Keratinocyte (primary cell): ENCODE measurements at regions not wholly inside any gene's neighbourhood (a gene's known extent, or its start where the extent isn't known, plus 50 kb on each side); places are given as distances from the start of the nearest gene placed in this dataset.

Experiments used
- DNase-seq: peaks from one replicate; pipeline ENCODE4 v3.0.0-alpha.2; 2011; ENCODE audit warnings: low read depth, missing footprints, low spot score
- FAIRE-seq: peaks from 2 replicates; lab custom pipeline; 2011; peaks lifted over from hg19 to GRCh38; lab: Jason Lieb, UNC
- H2AFZ ChIP-seq: 2 replicates; pipeline ENCODE4 v1.6.0; 2012; ENCODE audit warnings: low read length, control low read depth, inconsistent platforms; ENCODE audit not compliant: control insufficient read depth
- H3K27ac ChIP-seq: 2 replicates; pipeline ENCODE4 v1.5.1; 2011; ENCODE audit warnings: low read length; ENCODE audit not compliant: control insufficient read depth, insufficient read depth
- H3K27me3 ChIP-seq: 3 replicates; pipeline ENCODE4 v1.6.0; 2011; ENCODE audit warnings: low read length; ENCODE audit not compliant: control insufficient read depth, insufficient read depth; ENCODE audit errors: extremely low read depth
- H3K36me3 ChIP-seq, 2 experiments: 2 replicates in 1 of 2; 3 replicates in 1 of 2; pipeline ENCODE4 v1.5.1; 2011; ENCODE audit warnings: low read length in 2 of 2, mild to moderate bottlenecking in 1 of 2; ENCODE audit not compliant: control insufficient read depth in 2 of 2, insufficient read depth in 2 of 2; ENCODE audit errors: extremely low read depth in 1 of 2
- H3K4me1 ChIP-seq: 3 replicates; pipeline ENCODE4 v1.5.1; 2011; ENCODE audit warnings: low read length; ENCODE audit not compliant: control insufficient read depth, insufficient read depth; ENCODE audit errors: extremely low read depth
- H3K4me2 ChIP-seq: 3 replicates; pipeline ENCODE4 v1.6.0; 2011; ENCODE audit warnings: low read depth, low read length; ENCODE audit not compliant: control insufficient read depth, insufficient read depth; ENCODE audit errors: extremely low read depth
- H3K4me3 ChIP-seq, 3 experiments: fragments of 200-600 bp in 1 of 3; sonication (generic) in 1 of 3; 2 replicates in 2 of 3; 3 replicates in 1 of 3; pipeline ENCODE4 v1.5.1; 2011 to 2016; ENCODE audit warnings: low read length in 3 of 3, mild to moderate bottlenecking in 3 of 3, control low read depth in 2 of 3, inconsistent platforms in 1 of 3, low read depth in 1 of 3, mixed read lengths in 1 of 3, mixed run types in 1 of 3, moderate library complexity in 1 of 3; ENCODE audit not compliant: control insufficient read depth in 2 of 3, insufficient read depth in 2 of 3; ENCODE audit errors: extremely low read depth in 1 of 3
- H3K79me2 ChIP-seq: 2 replicates; pipeline ENCODE4 v1.6.0; 2012; ENCODE audit warnings: low read length; ENCODE audit not compliant: control insufficient read depth, insufficient read depth
- H3K9ac ChIP-seq: 3 replicates; pipeline ENCODE4 v1.6.0; 2011; ENCODE audit warnings: low read length; ENCODE audit not compliant: control insufficient read depth, insufficient read depth; ENCODE audit errors: extremely low read depth
- H3K9me1 ChIP-seq: 3 replicates; pipeline ENCODE4 v1.6.0; 2011; ENCODE audit warnings: low read length; ENCODE audit not compliant: control insufficient read depth, insufficient read depth; ENCODE audit errors: extremely low read depth
- H3K9me3 ChIP-seq: 2 replicates; pipeline ENCODE4 v1.5.1; 2012; ENCODE audit warnings: low read depth, low read length; ENCODE audit not compliant: control insufficient read depth
- H4K20me1 ChIP-seq: 3 replicates; pipeline ENCODE4 v1.6.0; 2011; ENCODE audit warnings: low read length; ENCODE audit not compliant: control insufficient read depth, insufficient read depth; ENCODE audit errors: extremely low read depth
- EZH2 ChIP-seq: IDR thresholded peaks from one replicate; pipeline ENCODE4 v1.6.1; 2012; ENCODE audit warnings: inconsistent platforms, mild to moderate bottlenecking, low read length, moderate library complexity
- dilution Hi-C: fragments of 300-500 bp; cut with MboI; formaldehyde crosslinking; loops from one replicate; pipeline ENCODE4 v1.7.0; 2020; ENCODE audit warnings: low sequenced_read_pairs; ENCODE audit not compliant: extremely low pct_ligation_motif_present
- TF ChIP-seq, protein P1 (sequence below), 3 experiments: IDR thresholded peaks in 1 of 3; conservative IDR thresholded peaks in 1 of 3; optimal IDR thresholded peaks in 1 of 3; 2 replicates in 2 of 3; 3 replicates in 1 of 3; pipeline versions ENCODE3 to v1.5.1; 2011; ENCODE audit warnings: low read length in 3 of 3, mild to moderate bottlenecking in 3 of 3, moderate library complexity in 2 of 3, control low read depth in 1 of 3, inconsistent platforms in 1 of 3; ENCODE audit not compliant: insufficient read depth in 2 of 3; ENCODE audit errors: extremely low read depth in 1 of 3

DNA sequence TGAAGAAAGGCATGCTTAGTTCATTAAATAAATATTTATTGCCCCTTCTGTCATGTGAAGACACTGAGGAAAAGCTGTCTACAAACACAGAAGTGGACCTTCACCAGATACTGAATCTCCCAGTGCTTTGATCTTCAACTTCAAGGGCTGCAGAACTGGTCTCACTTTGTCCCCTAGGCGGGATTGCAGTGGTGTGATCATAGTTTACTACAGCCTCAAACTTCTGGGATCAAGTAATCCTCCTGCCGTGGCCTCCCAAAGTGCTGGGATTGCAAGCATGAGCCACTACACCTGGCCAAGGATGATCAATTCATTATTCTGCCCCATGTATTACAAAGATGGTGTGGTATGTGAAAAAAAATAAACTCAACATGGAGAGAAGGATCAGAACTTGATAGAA, 496.2 kb upstream of the HS3ST5 start:
- no peaks in the 10 kb centered on the region for H3K9me3 ChIP-seq
- no peak overlapping the region for H2AFZ ChIP-seq
- no peaks in the 10 kb centered on the region for H3K27me3 ChIP-seq
- no peaks in the 10 kb centered on the region for H3K79me2 ChIP-seq
- no peak overlapping the region for H3K4me2 ChIP-seq
- DNase-seq (no peak), FAIRE-seq (no peak)
- H3K27ac ChIP-seq = no peak overlapping the region
- no peaks in the 10 kb centered on the region for H3K9me1 ChIP-seq
- no peaks in the 10 kb centered on the region for H4K20me1 ChIP-seq
- no peak overlapping the region for H3K9ac ChIP-seq
- no peaks in the 10 kb centered on the region for H3K4me1 ChIP-seq
- H3K4me3 ChIP-seq = no peak overlapping the region
- H3K36me3 ChIP-seq = no peaks in the 10 kb centered on the region
- TF ChIP-seq, protein P1, sequence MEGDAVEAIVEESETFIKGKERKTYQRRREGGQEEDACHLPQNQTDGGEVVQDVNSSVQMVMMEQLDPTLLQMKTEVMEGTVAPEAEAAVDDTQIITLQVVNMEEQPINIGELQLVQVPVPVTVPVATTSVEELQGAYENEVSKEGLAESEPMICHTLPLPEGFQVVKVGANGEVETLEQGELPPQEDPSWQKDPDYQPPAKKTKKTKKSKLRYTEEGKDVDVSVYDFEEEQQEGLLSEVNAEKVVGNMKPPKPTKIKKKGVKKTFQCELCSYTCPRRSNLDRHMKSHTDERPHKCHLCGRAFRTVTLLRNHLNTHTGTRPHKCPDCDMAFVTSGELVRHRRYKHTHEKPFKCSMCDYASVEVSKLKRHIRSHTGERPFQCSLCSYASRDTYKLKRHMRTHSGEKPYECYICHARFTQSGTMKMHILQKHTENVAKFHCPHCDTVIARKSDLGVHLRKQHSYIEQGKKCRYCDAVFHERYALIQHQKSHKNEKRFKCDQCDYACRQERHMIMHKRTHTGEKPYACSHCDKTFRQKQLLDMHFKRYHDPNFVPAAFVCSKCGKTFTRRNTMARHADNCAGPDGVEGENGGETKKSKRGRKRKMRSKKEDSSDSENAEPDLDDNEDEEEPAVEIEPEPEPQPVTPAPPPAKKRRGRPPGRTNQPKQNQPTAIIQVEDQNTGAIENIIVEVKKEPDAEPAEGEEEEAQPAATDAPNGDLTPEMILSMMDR (optimal IDR thresholded peaks at IDR 0.05 in 1 of 3, IDR thresholded peaks at IDR 0.05 in 1 of 3, conservative IDR thresholded peaks at IDR 0.05 in 1 of 3; ENCODE audit: extremely low read depth in 1 of 3, insufficient read depth in 2 of 3, low read length in 3 of 3) = no peak
- no peak for TF ChIP-seq EZH2
- dilution Hi-C loops = no loop called here

DNA sequence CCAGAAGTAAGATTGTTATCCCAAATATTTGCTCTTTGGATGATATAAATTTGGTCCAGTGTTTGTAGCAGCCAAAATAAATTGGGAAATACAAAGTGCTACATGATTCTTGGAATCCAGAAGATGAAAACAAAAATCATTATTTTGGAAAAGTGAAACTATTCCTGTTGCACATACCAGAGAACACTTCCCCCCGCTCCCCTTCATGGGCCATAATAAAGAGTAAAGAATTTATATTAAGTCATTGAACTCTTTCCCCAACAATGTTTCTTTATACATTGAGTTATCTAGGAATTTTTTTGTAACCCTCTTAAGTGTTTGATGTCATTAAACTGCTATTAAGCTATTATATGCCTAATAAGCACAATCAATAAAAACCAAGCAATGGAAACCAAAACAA, 490.4 kb upstream of the HS3ST5 start:
- Histone ChIP-seq H3K36me3 (no peaks in the 10 kb centered on the region), H3K4me3 (no peak overlapping the region), H4K20me1 (no peaks in the 10 kb centered on the region), H3K79me2 (no peaks in the 10 kb centered on the region), H3K27me3 (no peaks in the 10 kb centered on the region), H2AFZ (no peak overlapping the region), H3K9ac (no peak overlapping the region), H3K4me1 (no peaks in the 10 kb centered on the region), H3K27ac (no peak overlapping the region), H3K4me2 (no peak overlapping the region), H3K9me3 (no peaks in the 10 kb centered on the region), H3K9me1 (no peaks in the 10 kb centered on the region)
- dilution Hi-C loops = no loop called here
- no peak for FAIRE-seq
- no peak for TF ChIP-seq EZH2
- TF ChIP-seq, protein P1 (optimal IDR thresholded peaks at IDR 0.05 in 1 of 3, IDR thresholded peaks at IDR 0.05 in 1 of 3, conservative IDR thresholded peaks at IDR 0.05 in 1 of 3; ENCODE audit: extremely low read depth in 1 of 3, insufficient read depth in 2 of 3, low read length in 3 of 3) = no peak
- no peak for DNase-seq
